Right lobe of liver (tissue), 4 donors: ENCODE measurements at regions not wholly inside any gene's neighbourhood (a gene's known extent, or its start where the extent isn't known, plus 50 kb on each side); places are given as distances from the start of the nearest gene placed in this dataset.
"Not testable (repeated sequence)": the region's sequence is repeated elsewhere in the genome, so short reads cannot be mapped to it uniquely, and the experiment has no call there.

ENCODE experiments used
- CTCF ChIP-seq, 4 donors: fragments of 200-600 bp in 3 of 4; fragments of 450-650 bp in 1 of 4; IDR thresholded peaks; one replicate each; pipeline versions ENCODE4 v1.5.1 to v1.8.0; 2016 to 2022; ENCODE audit warnings: antibody characterized with exemption in 4 of 4, mild to moderate bottlenecking in 2 of 4
- POLR2A ChIP-seq: fragments of 450-650 bp; IDR thresholded peaks from one replicate; pipeline ENCODE4 v1.6.1; 2017; ENCODE audit warnings: antibody characterized with exemption, mild to moderate bottlenecking
- donor health status: DM: no; HTN: no; CAD: no.
- donor health status: DM: no; HTN: no; CAD: no.
- donor health status: DM: no; HTN: yes; CAD: no.

- TF ChIP-seq CTCF (IDR thresholded peaks at IDR 0.05); POLR2A: not testable (repeated sequence)
These were observed 563.8 kb downstream of the RWDD3 start for GRCh38 chr1:95797761-95798160.
